Brain microvascular endothelial cell (primary cell): ENCODE measurements at regions not wholly inside any gene's neighbourhood (a gene's known extent, or its start where the extent isn't known, plus 50 kb on each side); places are given as distances from the start of the nearest gene placed in this dataset.

Experiments used
- DNase-seq: peaks from one replicate; pipeline ENCODE4 v3.0.0-alpha.2; 2020
- H3K27ac ChIP-seq: fragments of 250-450 bp; sonication (Bioruptor Pico); 2 replicates; pipeline ENCODE4 v1.5.1; 2020; ENCODE audit warnings: mild to moderate bottlenecking, moderate library complexity
- H3K27me3 ChIP-seq: fragments of 250-450 bp; sonication (Bioruptor Pico); replicated peaks from 2 replicates; pipeline ENCODE4 v1.5.1; 2020; ENCODE audit warnings: mild to moderate bottlenecking
- H3K36me3 ChIP-seq: fragments of 250-450 bp; sonication (Bioruptor Pico); replicated peaks from 2 replicates; pipeline ENCODE4 v1.5.1; 2020; ENCODE audit warnings: mild to moderate bottlenecking
- H3K4me3 ChIP-seq: 2 replicates; pipeline ENCODE4 v1.5.1; 2011; ENCODE audit warnings: low read depth, mild to moderate bottlenecking, control low read depth, low read length, moderate library complexity
- CTCF ChIP-seq: IDR thresholded peaks from 2 replicates; pipeline ENCODE4 v1.5.1; 2011; ENCODE audit warnings: low read depth, mild to moderate bottlenecking, moderate library complexity, low read length, control low read depth, inconsistent platforms; ENCODE audit errors: missing control alignments
- in situ Hi-C: cut with HindIII; loops from 2 replicates; pipeline ENCODE4 v1.10.0; 2017; ENCODE audit warnings: low sequenced_read_pairs, low pct_ligation_motif_present

- Histone ChIP-seq H3K27ac (no peak overlapping the region), H3K36me3 (no peaks in the 10 kb centered on the region), H3K27me3 (no peaks in the 10 kb centered on the region), H3K4me3 (no peak overlapping the region)
- in situ Hi-C loops = no loop called here
- TF ChIP-seq CTCF = no peak
- no peak for DNase-seq
Observed at GRCh38 chr12:105423237-105423636, 92.7 kb downstream of the C12orf75 start.

DNA sequence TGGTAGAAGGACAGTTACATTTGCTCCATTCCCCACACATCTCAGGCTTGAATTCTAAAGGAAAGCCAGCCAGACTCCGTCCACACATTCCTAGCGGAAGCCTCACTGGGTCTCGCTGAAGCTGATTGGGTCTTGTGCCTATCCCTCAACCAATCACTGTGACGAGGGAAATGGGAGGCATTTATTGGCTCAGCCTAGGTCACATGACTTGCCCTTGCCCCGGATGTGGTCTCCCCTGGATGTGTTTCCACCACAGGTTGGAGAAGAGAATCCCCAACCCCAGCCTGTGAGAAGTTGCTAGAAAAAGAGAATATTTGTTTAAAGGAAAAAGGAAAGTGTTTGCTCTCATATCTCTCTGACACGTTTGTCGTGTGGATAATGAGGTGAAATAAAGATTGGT, 93.4 kb downstream of the C12orf75 start:
- DNase-seq = no peak

DNA sequence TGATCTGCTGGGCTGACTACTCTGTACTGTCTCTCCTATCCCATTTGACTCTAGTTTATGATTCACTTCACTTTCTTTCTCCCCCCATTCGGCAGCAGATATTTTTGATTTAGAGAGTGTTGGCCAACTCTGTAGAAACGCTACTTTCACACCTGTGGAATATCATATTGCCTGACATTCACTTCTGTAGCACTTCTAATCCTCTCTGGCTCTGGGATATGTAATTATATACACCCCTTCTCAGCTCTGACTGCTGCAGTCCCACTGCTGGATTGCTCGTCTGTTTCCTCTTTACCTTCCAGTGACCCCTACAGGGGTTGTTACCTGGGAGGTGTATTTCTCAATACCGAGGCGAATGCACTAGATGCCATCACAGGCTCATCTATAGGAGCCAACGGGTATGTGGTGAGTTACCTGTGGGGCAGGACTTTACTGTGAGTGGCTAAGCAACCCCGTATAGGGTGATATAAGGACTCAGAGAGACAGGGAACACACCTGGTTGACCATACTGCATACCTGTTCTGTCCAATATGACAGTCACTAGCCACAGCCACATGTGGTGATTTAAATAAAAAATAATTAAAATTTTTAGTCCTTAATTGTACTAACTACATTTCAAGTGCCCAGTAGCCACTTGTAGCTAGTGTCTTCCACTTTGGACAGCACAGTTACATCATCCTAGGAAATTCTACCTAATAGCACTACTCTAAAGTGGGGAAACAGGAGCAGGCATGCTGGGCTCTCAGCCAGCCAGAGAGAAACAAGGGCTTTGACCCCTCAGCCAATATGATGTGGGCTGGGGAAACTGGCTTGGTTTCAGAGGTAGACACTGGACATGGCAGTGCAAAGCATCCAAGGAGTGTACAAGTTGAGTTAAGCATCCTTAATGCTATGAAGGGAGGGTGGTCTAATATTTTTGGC, 95.0 kb downstream of the C12orf75 start:
- DNase-seq = no peak
- Histone ChIP-seq H3K27me3 (no peaks in the 10 kb centered on the region), H3K4me3 (no peak overlapping the region), H3K27ac (no peak overlapping the region), H3K36me3 (no peaks in the 10 kb centered on the region)
- no peak for TF ChIP-seq CTCF
- in situ Hi-C loops = no loop called here

More for the DNA sequence above, 93.4 kb downstream of the C12orf75 start:
- Histone ChIP-seq H3K27me3 (no peaks in the 10 kb centered on the region), H3K36me3 (no peaks in the 10 kb centered on the region), H3K4me3 (no peak overlapping the region), H3K27ac (no peak overlapping the region)
- in situ Hi-C loops = no loop called here
- TF ChIP-seq CTCF = no peak

DNA sequence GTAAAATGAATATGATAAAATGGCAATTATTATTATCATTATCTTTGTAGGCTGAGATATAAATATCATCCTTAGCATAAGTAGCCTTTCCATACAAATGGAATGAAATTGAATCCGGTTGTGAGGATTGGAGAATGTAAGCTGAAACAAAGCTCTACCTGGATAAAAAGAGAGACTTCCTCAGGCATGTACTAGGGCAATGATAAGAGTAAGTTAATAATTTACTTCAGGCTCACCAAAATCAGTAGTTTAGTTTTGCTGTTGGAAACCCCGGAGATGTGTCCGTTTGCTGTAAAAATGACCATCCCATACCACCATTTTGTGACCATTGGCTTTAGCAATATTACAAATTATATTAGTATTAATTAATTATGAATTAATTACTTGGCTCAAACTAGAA, 96.3 kb downstream of the C12orf75 start:
- no peak overlapping the region for H3K4me3 ChIP-seq
- H3K27ac ChIP-seq = no peak overlapping the region
- no peak for DNase-seq
- H3K36me3 ChIP-seq = no peaks in the 10 kb centered on the region
- in situ Hi-C loops = no loop called here
- H3K27me3 ChIP-seq = no peaks in the 10 kb centered on the region
- TF ChIP-seq CTCF = no peak

DNA sequence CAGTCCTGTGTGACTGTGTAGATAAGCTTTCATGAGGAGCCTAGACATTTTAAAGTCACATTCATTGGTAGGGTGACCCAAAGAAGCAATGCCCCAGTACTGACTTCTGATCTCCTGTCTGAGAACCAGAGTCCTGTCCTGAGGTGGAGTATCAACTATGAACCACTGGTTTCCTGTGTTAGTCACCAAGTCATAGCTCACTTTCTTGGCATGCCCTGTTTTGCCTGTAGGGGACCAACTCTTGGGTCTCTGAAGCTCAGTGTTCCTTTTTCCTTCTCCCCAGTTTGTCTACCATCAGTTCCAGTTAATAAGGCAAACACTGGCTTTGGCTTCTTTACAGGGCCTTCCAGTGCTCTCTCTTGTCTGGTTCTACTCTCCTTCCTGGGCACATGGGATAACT, 97.4 kb downstream of the C12orf75 start:
- Histone ChIP-seq H3K27me3 (no peaks in the 10 kb centered on the region), H3K36me3 (no peaks in the 10 kb centered on the region), H3K4me3 (no peak overlapping the region), H3K27ac (no peak overlapping the region)
- peak; percentile 66 for TF ChIP-seq CTCF
- in situ Hi-C loops = no loop called here
- DNase-seq = peak; percentile 63
